8988T (cell line): ENCODE measurements at regions not wholly inside any gene's neighbourhood (a gene's known extent, or its start where the extent isn't known, plus 50 kb on each side); places are given as distances from the start of the nearest gene placed in this dataset.
"Not testable (repeated sequence)": the region's sequence is repeated elsewhere in the genome, so short reads cannot be mapped to it uniquely, and the experiment has no call there.

ENCODE experiments used
- DNase-seq: peaks from one replicate; pipeline ENCODE4 v3.0.0; 2011

DNA sequence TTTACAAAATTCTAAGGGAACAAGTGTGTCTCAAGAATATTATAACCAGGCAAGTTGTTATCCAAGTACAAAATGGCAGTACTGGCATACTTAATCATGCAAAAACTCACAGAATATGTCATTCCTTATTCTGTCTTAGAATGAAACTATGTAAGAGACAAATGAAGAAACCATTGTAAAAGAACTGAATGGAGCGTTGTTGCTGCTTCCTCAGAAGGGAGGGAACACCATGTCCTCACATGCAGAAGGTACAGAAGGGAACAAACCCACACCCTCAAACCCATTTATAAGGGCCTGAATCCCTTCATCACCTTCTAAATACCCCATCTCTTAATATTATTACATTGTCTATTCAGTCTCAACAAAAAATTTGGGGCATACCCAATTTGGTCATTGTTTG lies 960.0 kb downstream of the LTN1 start:
- DNase-seq, result not testable (repeated sequence)

DNA sequence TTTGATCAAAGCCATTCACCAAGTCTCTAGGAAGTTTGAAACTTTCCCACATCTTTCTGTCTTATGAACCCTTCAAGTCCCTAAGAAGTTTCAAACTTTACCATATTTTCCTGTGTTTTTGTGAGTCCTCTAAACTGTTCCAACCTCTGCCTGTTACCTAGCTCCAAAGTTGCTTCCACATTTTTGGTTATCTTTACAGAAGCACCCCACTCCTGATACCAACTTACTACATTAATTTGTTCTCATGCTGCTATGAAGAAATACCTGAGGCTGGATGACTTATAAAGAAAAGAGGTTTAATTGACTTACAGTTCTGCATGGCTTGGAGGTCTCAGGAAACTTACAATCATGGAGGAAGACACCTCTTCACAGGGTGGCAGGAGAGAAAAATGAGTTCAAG lies 961.6 kb downstream of the LTN1 start:
- DNase-seq, result not testable (repeated sequence)

DNA sequence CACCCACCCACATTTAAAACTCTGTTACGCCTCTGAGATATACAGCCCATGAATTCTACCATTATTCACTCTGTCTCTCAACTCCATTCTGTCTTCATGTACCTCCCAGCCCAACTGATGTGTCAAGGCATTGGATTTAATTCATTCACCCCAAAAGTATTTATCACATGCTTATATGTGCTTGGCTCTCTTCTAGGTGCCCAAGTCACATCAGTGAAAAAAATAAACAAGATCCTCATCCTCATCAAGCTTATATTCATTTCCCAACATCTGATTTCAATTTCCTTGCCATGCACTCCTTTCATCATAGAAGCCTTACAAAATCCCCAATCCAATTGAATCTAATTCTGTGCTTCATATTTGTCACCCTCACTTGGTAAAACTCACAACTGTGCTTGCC lies 967.6 kb downstream of the LTN1 start:
- DNase-seq, result no peak

DNA sequence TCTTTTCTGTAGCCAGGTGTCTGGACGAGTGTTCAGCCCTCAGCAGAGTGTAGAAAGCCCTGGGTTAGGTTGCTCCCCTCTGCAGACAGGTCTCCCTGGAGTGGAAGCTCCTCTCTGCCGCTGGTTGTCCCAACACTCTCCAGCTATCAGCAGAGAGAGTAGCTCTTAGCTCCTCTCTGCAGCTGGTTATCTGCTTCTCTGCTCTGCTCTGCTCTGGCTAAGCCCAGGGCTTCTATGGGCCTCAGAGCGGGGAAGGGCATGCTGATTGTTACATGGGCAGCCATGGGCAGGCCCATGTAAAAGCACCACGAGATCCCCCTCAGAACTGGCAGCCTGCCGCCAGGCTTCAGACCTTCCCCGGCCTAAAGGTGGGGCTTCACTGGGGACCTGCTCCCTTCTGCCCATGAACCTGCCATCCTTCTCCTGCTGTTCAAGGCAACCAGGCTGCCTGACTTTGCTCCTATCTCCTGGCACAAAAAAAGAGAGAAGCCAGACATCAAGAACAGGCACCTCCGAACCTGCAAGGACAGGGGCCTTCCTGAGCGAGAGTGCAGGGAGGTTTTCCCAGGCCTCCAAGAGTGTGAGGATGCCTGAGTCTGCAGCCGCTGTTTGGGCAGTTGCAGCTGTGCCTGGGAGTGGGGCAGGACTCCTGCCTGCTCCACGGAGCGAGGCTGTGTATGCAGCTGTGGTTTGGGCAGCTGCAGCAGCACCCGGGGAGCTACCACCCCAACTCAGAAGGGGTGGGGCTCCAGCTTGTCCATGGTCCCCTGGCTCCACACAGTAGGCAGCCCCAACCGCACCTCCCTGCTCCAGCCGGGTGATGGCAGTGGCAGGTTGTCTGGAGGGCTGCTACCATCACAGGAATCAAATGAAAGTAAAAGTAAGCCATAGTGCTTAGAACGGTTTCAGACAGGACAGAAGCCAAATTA lies 973.7 kb downstream of the LTN1 start:
- peak; percentile 3 for DNase-seq

DNA sequence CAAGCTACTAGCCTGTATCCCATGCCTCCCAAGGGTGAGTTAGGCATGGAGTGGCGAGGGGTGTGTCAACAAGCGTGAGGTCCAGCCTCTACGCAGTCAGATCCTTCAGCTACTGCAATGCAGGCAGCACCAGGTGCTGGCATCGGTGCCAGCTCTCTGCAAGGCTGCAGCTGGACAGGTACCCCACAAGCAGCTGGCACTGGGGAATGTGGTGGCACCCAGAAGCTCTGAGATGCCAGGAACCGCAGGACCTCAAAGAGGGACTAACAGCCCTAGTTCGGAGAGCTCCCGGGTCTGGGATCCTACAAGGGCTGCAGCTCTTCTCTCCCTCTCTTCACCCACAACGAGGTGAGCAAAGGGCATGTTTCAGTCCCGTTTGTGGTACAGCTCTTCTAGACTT lies 974.5 kb downstream of the LTN1 start:
- no peak for DNase-seq

DNA sequence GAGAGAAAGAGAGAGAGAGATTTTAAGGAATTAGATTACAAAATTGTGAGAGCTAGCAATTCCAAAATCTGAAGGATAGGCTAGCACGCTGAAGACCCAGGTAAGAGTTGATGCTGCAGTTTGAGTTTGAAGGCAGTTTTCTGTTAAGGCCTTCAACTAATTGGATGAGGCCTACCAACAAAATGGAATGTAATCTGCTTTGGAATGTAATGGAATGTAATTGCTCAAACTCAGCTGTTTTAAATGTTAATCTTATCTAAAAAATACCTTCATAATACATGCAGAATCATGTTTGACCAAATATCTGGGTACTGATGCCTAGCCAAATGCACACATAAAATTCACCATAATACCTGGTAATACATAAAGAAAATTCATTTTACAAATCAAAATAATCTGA lies 976.1 kb downstream of the LTN1 start:
- DNase-seq, result no peak

DNA sequence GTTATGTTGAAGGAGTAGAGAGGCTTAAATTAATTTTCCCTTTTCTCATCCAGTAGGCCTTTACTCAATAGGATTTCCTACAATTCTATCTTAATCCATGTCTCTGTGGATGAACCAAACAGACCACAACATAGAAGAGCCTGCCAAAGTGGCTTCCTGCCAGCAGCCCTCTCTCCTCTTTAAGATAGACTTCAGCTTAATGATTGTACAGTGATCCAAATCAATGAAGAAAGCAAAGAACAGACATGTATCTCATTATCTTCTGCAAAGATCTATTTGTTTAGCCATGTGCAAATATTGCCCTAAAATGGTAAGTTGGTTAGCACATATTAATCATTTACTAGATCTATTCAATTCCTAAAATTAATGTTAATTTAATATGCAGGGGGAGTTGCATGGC lies 979.6 kb downstream of the LTN1 start:
- DNase-seq, result not testable (repeated sequence)

DNA sequence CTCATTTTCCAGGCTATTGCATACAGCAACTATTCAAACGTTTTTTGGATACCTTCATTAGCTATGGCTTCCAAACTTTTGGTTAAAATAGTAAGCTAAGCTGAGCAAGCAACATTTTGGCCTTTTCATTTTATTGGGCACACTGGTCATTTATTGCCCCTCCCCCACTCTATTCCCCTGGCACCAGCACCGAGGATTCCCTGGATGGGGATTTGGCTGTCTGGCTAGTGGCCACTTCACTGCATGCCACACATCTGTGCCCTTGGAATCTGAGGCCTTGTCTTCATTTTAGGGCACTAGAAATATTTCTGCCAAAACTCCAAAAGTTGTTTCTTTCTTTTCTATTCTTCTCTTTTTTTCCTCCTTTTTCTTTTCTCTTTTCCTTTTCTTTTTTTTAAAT lies 980.7 kb downstream of the LTN1 start:
- not testable (repeated sequence) for DNase-seq

DNA sequence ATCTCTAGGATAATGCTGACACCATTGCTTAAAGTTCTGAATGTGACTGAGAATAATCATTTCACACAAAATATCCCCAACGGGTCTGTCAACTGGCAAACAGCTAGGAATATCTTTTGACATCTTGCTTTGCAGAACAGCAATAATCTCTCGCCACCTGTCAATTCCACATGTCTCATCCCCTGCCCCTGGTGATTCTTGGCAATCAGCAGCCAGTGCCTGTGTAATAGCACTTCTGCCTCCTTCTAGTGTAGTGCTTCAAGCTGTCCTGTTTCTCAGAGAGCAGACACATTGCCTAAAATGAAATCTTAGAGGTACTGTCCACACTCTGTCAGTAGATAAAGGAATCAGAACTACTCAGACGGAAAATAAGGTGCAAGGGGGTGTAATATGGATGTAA lies 984.4 kb downstream of the LTN1 start:
- DNase-seq, result not testable (repeated sequence)

DNA sequence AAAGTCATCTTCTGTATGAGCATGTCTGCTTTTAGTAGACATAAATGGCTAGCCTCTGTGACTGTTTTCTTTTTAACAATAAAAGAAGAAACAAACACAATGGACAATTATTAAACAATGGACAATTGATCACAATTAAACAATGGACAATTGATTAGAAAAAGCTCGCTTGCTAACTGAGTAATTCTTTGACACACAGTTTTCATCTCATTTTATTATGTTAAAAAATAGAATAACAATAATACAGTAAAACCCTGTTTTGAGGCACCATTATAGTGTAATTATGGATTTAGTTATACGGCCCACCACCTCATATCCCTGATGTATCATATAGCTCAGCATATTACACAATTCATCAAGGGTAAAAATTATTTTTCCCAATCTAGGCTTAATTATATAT lies 989.0 kb downstream of the LTN1 start:
- not testable (repeated sequence) for DNase-seq

DNA sequence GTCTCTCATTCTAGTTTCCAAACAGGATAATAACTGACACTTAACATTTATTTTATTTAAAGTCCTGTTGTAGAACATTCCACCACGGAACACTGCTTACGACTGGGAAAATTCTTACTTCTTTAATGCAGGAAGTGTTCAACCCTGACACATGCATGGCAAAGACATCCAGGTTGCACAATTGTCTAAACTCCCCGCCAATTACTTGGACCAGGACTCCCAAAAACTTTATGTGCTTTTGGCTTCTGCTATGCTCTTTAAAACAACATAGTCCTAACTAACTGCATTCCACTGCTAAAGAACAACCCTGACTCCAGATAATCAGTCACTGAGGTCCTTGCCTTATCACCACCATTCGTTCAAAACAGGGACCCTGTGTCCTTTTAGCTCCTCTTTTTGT lies 995.8 kb downstream of the LTN1 start:
- not testable (repeated sequence) for DNase-seq

DNA sequence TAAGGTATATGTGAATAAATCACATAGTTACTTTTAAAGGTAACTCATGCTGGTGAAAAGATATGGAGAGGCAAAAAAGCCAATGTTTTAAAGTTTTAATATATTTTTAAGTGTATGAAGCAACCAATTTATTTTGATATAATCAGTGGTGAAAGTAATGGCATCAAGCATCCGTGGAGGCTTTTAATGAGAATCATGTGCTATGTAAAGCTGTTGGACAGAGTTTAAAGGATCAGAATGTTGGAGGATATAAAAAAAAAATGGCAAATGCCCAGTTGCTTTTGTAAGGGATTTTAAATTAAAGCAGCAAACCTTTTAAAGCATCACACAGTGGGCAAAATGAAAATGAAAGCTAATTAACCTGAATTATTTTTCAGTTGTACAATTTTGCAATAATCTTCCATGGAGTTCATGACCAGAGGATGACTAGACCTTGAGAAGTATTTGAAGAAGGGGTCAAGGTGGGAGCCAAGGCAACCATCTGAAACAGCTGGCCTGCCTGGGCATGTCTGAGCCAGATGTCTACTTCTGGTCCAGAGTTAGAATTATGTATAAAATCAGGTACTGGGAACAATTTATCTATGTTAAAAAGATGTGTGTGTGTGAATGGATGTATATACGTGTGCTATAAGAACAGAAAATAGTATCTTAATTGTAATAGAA lies 1007.9 kb downstream of the LTN1 start:
- DNase-seq, result not testable (repeated sequence)

DNA sequence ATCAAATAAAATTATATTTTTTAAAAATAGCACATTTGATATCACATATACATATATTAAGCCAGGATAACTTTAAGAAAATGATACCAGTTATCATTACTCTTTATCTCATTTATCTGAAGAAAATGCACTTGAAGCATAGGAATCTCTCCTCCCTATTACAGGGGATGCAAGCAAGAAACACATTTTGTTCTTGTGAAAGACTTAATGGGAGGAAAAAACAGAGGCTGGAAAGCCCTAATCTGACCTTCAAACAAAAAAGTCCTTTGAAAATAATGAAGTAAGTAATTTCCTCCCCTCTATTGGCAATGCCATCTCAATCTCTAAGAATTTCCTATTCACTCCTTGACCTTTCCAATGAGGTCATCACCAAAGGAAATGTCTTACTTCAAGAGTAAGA lies 1012.6 kb upstream of the ADAMTS5 start:
- not testable (repeated sequence) for DNase-seq

DNA sequence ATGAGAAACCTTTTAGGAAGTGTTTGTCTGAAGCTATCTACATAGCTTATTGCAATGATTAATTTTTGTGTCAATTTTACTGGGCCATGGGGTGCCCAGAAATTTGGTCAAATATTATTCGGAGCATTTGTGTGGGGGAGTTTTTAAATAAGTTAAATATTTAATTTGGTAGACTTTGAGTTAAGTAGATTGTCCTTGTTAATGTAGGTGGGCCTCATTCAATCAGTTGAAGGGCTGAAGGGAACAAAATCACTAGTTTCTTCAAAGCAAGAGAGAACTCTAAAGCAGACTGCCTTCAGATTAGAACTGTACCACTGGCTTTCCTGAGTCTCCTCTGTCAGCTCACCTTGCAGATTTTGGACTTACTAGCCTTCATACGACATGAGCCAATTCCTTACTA lies 1008.6 kb upstream of the ADAMTS5 start:
- no peak for DNase-seq

DNA sequence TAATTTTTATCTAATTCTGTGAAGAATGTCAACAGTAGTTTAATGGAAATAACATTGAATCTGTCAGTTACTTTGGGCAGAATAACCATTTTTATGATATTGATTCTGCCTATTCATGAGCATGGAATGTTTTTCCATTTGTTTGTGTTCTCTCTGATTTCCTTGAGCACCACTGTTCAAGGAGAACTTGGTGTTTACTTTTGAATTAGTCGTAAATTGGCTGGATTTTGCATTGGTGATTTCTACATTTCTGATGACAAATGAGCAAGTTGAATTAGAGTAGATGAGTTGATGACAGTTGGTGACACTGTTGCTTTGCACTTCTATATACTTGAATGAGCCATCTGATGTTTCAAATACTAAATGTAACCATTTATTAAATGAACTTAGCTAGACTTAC lies 1007.3 kb upstream of the ADAMTS5 start:
- not testable (repeated sequence) for DNase-seq

DNA sequence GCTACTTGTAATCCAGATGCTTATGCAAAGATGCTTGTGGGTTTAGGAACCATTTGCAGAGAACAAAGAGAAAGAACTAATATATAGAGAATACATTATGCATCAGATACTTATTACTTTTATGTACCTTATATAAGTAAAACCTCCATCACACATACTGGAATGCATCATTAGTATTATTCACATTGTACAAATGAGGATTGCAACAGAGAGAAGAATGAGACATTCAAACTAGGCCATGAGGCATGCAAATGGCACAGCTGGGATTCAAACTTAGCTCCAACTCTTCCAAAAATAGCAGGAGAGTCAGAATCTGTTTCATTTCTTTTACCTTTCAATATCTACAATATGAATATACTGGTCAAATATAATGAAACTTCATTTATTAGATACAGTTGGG lies 1001.4 kb upstream of the ADAMTS5 start:
- DNase-seq, result not testable (repeated sequence)

DNA sequence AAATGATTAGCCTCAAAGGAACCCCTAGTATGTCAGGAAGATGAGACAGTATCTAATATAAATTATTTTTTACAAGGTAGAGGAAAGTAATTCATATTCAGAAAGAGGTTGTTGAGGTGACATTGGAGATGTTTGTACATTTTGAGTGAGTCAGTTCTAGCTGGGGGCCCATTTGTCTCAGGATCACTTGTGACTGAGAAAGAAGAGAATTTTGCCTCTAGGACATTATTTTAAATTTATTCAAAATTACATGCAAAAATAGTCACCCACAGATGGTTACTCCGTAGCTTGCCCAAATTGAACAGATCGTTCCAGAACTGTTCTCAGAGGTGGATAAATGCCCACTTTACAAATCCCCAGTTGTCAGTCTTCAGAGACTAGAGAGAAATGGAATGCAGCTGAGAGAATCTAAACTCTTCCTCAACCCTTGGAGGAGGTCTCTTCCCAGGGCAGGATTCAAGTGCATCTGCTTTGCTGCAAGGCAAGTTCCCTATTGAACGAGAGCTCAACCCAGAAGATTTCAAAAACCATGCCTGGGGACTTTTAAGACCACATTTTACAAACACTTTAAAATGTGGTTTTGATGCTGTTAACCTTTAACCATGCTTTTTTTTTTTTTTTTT lies 987.8 kb upstream of the ADAMTS5 start:
- no peak for DNase-seq

DNA sequence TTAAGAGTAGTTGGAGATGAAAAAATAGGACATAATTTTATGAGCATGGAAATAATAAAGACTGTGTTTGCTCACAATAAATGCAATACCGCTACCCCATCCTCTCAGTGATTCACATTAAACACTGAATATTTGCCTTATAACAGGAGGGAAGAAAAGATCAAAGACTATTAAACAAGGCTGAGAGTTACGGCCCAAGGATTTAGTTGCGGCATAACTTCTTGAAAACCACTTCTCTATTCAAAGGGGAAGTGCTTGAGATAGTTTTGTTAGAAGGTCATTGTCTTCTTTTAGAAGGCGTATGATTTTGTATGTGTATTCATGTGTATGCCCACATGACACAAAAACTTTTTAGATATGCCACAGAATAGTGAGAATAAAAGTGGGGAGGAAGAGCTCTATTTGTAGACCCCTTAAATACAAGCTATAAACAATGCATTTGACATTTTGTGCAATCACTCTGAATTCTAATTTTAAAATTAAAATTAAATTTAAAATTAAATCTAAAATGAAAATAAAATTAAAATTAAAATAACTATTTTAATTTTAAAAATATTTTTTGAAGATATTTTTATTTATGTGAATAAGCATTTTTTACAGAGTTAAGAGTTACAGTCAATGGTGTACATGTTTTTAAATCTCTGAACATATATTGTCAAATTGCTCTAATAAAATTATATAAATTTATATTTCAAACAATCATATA lies 986.6 kb upstream of the ADAMTS5 start:
- no peak for DNase-seq

DNA sequence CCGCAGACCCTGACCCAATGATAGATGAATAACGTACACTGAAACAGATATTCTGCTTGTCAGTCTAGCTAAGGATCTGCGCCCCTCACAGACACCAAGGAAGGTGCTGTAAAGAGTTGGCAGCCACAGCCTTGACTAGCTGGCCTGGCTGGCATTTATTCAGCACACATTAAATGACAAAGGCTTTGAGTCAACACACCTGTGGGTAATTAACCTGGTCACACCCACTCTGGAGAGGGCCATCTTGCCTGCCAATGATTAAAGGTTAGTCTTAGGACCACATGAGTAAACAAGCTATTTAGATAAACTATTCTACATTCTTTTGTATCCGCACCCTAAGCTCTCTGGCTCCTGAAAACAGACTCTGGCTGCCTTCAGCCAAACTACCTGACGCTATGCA lies 982.2 kb upstream of the ADAMTS5 start:
- not testable (repeated sequence) for DNase-seq

DNA sequence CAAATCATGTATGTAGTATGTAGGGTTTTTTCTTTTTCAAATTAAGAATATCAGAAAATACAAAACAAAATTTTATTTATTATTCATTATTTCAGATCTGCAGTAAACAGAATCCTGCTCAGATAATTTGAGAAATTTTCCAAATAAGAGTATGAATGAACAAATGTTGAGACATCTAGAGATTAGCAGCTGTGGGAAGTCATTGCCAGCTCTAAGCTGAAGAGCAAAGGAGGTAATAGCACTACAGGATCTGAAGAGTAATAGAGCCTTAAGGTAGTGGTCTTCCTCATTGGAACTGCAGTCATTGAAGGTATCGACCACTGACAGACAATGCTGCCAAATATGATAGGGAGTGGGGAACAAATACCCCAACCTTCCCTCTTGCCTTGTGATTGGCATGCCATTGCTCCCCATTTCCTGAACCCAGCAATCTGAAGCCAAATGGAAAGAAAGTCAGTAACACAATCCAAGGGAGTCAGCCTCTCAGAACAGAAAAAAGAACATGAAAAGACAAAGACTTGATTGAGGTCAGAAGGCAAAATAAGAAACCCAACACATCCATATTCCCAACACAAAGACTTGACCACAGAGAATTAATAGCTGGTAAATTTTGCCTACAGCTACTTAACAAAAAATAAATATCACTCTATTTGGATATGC lies 963.4 kb upstream of the ADAMTS5 start:
- DNase-seq, result not testable (repeated sequence)

DNA sequence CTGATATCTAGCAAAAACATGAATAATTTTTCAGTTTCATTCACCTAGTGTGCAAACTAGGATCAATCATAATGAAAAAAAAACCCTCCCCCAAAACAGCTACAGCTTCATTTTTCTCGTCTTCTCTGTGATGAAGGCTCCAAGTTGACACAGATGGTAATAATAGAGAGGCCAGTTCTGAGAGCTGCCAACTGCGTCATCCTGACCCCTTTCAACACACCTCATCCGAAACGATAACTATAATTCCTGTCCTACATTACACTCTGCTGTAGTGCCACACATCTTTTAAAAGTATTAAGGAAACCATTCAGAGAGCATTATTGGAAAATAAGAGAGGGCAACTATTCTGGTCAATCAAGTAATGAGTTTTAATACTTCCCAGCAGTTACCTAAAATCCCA lies 962.3 kb upstream of the ADAMTS5 start:
- DNase-seq, result not testable (repeated sequence)

DNA sequence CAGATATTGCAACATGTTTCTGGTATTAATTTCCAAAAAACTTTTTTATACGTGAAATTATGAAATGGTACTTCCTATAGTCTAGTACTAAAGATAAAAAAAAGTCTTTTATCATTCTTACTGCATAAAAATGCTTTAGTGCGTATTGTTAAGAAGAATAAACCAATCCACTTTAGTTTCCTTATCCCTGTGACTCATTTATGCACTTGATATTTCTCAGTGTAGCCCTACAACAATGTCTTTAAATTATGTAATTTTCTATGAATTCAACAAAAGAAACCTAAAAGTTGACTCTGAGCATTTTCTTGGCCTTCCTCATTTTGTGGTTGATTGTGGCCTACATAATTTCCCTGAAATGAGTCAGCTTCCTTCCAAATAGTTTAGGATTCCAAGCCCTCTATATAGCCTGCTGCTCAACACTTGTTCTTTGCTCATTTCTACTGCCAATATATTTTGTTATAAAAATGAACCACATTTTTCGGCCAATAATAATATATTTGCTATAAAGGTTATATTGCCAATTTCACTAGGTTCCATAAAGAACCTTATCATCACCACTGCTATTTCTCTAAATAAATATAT lies 961.7 kb upstream of the ADAMTS5 start:
- not testable (repeated sequence) for DNase-seq
